EH (cell line): ENCODE measurements at regions not wholly inside any gene's neighbourhood (a gene's known extent, or its start where the extent isn't known, plus 50 kb on each side); places are given as distances from the start of the nearest gene placed in this dataset.
A peak's percentile ranks its signal among the peaks of the same experiment; 100 is the strongest.
"Not testable (repeated sequence)": the region's sequence is repeated elsewhere in the genome, so short reads cannot be mapped to it uniquely, and the experiment has no call there.

Experiments used
- DNase-seq: peaks from one replicate; pipeline ENCODE4 v3.0.0-alpha.2; 2015; ENCODE audit warnings: low read depth

DNA sequence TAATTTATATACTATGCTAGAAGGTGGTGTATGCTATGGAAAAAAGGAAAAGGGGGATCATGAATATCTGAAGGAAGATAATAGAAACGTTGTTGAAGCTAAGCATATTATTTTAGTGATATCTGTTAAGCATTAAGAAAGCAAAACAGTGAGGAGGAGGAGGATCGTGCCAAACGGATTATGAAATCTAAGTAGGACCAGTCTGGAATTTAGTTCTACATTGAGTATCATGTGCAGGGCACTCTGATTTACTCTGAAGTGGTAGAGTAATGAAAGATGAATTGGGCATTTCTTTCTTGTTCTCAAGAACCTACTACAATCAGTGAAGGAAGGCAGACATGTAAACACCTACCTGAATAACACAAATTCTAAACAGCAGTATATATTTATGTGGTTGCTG is 195.3 kb downstream of the CYB561 start:
- DNase-seq, result peak; percentile 26

DNA sequence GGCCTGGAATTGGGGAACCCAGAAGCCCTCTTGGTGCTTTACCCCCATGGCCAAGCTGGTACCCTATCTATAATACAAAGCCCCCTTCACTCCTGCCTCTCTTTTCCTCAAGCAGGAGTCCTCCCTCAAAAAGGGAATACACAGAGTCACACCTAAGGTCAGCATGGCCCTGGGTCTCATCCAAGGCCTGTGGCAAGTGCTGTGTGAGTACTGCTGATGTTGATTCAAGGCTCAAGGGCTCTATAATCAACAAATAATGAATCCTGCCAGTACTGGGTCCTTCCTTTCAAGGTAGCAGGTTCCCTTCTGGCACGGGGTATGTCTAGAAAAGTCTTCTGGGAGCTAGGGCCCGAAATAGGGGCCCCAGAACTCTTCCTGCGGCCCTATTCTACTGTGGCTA is 187.3 kb downstream of the CYB561 start:
- no peak for DNase-seq

DNA sequence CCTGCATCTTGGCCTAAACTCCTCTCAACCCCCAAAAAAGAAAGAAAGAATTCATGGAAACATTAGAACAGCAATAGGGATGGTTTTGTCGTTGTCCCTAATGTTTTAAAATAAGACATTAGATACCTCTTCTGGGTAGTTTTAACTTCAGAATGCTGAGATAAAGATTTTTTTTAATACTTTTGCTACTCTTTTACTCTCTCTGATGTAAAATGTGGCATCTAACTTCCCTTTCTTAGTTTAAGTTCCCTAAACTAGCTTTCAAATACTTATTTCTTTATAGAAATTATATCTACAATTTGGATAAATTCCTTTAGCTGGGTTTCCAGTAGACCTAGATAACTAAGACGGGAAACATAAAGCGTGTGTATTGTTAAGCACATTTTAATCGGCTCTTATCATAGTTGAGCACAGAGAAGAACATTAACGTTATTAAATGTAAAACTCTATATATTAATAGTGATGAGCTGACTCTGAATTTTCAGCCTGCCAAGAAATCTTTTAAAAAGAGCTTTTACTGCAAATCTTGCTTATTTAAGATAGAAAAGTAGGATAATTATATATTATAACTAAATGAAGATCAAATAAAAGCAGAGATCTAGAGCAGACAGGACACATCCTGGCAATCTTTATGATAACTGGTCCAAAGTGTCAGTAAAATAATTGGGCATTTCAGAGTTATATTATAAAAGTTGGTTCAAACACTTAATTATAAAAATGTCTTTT is 183.2 kb downstream of the CYB561 start:
- no peak for DNase-seq

- no peak for DNase-seq
Observed at GRCh38 chr17:63265526-63265925, 180.6 kb downstream of the CYB561 start.

DNA sequence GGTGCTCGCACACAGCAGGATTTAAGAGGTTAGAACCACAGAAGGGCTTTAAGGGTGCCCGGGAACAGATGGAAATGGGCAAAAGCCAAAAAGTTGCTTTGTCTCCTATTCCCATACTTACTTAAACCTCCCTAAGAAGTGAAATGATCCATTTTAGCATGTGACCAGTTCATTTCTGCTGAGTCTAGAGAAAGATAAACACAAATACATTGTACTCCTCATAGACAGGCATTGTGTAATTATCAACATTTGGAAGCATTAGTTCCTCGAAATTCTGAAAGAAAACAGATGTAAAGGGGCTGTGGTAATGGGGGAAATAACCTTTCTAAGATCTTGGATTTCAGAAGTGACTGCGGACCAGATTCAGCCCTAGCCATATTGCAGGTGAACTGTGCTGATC is 178.3 kb downstream of the CYB561 start:
- DNase-seq, result no peak

DNA sequence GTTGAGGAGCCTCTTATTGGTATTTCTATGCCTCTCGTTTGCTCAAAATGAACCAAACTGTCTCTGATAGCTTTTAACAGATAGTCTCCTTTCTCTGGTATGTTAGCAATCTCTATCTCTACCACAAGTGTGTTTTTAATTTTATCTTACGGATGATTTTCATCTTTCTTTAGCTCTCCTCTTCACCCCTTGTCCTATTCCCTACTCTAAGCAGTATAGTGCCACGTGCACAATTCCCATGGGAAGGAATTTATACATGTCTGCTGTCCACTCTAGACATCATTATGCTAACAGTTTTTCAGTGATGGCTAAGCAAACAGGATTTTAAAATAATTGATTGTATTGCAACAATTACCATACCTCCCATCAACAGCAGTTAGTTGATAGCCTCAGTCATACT is 177.3 kb downstream of the CYB561 start:
- DNase-seq, result peak; percentile 25

DNA sequence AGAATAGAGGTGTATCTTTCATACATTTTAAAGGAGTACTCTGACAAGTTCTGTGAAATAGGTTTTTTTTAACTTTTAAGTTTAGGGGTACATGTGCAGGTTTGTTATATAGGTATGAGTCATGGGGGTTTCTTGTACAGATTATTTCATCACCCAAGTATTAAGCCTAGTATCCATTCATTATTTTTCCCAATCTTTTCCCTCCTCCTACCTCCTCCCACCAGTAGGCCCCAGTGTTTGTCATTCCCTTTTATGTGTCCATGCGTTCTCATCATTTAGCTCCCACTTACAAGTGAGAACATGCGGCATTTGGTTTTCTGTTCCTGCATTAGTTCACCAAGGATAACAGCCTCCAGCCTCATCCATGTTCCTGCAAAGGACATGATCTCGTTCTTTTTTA is 175.5 kb downstream of the CYB561 start:
- no peak for DNase-seq

DNA sequence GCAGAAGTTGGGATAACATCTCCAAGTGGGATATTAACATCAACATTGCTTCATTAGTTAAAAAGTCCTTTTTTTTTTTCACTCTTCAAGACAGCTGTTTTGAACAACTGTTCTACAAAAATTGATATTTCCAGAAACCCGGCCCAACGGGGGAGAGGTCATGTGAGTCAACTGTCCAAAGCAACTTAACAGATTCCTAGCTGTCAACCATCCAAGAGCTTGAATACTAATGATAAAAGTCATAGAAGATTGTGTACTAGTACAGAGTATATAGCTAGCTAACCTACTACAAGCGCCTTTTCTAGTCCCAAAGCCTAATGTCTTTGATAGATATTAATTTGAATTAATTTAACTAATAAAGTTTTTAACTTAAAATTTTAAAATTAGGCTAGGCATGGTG is 172.0 kb downstream of the CYB561 start:
- DNase-seq, result peak; percentile 62

DNA sequence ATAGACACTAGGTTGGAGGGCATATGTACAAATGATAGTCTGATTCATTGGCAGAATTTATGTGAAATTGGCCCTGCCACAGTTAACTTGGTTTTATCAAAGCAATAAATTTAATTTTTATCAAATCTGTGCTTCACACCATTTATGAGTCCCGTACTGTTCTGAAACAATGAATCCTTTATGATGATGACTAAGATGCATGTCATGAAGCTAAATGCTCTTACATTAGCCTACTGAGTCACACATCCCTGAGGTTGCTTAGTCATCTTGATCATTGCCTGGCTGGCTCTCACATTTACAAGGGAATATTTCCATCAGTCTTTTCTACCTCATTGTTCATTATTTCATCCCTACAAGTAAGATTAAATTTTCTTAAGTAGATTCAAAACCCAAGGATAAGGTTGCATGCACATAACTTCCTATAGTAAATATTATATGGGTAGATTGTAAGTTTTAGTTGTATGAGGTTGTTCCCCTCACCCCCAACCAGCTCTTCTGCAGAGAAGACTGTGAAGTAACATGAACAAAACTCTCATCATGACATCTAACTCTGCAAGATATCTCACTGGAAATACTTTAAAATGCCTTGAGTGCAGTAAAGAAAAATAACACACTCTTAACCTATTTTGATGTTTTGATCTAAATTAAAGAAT is 170.7 kb downstream of the CYB561 start:
- peak; percentile 95 for DNase-seq

DNA sequence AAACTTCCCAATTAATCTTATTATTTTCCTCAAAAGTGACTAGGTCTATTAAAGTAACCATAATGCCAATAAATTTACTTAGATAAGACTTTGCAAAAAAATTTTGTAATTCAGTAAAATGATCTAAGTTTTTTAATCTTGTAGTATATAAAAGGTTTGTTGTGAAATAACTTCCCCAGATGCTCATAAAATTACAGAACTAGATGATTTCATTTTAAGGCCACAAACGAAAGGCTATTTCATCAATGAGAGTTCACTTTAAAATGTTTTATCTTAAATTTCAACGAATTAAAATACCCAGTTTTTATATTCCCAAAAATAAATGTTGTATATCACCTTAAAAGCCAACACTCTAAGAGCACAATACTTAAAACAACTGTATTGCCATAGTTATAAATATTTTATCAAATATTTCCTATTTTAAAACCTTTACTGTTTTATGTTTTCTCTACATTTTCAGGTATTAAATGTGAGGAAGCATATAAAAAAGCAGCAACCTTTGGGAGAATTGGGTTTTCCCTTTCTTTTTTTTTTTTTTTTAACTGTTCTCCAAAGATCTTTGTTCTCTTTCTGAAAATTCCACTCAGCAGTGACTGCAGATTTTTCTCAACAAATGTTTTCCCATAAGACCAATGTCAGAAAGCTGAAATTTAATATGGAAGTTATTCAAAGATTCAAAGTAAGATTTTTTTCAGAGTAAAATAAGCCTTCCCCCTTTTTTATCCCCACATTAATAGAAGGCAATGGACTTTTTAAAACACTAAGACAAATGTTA is 169.9 kb downstream of the CYB561 start:
- peak; percentile 23 for DNase-seq

DNA sequence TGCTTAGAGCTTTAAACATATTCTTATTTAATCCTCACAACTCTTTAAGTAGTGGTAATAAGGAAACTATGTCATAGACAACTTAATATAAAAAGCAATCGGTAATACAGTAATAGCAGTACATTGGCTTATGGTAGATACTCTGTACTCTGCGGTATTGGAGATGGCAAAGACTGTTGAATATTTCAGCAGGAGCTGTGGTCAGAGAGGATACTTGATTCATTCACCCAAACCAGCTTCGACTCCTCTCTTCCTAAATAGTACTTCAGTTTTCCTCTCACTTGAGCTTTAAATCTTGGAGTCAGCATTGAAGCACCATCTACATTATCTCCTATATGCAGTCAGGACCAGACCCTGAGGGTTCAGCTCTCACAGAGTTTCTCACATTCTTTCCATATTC is 169.3 kb downstream of the CYB561 start:
- DNase-seq, result peak; percentile 17

DNA sequence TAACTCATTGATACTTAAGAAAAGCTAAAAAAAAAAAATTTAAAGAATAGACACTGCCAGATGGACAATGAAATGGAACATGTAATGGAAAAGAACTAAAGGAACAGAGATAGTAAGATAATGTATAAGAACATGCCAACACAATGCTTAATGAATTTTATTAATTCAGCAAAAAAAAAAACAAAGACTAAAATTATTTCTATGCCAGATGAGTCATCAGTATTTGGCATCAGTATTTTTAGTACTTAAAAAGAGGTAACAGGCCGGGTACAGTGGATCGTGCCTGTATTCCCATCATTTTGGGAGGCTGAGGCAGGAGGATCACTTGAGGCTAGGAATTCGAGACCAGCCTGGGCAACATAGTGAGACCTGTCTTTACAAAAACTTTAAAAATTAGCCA is 168.5 kb downstream of the CYB561 start:
- DNase-seq, result no peak

DNA sequence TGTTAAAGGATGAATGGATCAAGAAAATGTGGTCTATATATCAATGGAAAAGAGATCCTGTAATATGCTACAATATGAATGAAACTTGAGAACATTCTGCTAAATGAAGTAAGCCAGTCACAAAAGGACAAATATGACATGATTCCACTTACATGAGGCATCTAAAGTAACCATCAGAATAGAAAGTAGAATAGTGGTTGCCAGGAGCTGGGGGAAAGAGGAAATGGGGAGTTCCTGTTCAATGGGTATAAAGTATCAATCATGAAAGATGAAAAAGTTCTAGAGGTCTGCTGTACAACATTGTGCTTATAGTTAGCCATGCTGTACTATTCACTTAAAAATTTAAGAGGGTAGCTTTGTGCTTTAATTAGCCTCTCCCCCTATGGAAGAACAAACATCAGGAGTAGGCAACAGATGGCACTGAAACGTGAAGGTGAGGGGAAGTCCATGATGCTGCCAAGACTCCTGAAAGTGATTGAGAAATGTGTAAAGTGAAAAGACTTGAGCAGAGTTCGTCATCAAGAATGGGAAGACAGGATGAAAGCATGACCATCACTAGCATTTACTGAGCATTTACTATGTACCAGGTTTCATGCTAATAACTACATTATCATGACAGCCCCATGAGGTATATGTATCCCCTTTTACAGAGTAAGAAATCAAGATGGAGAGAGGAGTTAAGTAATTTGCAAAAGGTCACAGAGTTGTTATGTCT is 167.2 kb downstream of the CYB561 start:
- DNase-seq, result no peak

DNA sequence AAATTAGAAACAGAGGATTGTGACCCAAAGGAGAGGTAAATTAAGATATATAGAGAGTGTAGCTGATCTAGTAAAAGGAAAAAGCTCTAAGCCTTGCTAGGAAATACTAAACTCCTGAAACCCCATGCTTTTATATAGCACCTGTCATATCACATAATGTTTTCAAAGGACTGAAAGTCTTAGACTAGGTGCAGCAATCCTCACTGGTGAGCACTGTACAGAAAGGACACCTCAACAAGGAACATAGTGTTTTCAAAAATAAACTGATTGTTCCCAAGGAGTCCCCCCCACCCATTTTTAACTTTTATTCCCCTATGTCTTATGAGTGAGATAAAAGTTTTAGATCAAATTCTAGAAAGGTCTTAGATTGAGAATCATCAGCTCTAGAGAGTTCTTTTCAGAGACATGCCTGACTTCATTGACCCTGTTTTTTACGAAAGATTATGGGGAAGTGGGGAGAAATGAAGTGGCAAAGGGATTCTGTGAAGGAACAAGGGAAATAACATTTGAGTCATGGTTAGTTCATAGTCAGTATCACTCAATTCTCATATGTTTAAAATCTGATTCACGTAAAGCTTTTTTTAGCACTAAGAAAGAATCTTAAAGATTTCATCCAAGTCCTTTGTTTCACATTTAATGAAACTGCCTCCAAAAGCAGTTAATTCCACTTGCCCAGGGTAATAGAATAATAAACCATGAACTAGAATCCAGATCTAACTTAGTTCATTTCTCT is 166.4 kb downstream of the CYB561 start:
- DNase-seq, result peak; percentile 85

DNA sequence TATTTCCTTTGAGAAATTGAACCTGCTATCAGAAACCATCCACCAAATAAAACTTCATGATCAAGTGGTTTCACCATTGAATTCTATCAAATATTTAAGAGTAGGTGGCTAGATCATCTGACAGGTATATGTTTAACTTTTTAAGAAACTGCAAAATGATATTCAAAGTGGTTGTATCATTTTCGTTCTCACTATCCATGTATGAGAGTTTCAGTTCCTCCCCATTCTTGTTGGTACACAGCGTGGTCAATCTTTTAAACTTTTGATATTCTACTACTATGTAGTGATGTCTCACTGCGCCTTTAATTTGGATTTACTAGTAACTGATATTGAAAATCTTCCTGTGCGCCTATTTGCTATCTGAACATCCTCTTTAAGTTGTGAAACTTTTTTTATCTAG is 163.7 kb downstream of the CYB561 start:
- no peak for DNase-seq

- no peak for DNase-seq
Observed at GRCh38 chr17:63285551-63285950, 160.6 kb downstream of the CYB561 start.

GRCh38 chr17:63286254-63286653 is 159.9 kb downstream of the CYB561 start:
- no peak for DNase-seq

- DNase-seq, result not testable (repeated sequence)
Observed at GRCh38 chr17:63287006-63287405, 159.1 kb downstream of the CYB561 start.

- no peak for DNase-seq
Observed at GRCh38 chr17:63289931-63290330, 156.2 kb downstream of the CYB561 start.

- DNase-seq, result no peak
Observed at GRCh38 chr17:63290351-63290750, 155.8 kb downstream of the CYB561 start.

DNA sequence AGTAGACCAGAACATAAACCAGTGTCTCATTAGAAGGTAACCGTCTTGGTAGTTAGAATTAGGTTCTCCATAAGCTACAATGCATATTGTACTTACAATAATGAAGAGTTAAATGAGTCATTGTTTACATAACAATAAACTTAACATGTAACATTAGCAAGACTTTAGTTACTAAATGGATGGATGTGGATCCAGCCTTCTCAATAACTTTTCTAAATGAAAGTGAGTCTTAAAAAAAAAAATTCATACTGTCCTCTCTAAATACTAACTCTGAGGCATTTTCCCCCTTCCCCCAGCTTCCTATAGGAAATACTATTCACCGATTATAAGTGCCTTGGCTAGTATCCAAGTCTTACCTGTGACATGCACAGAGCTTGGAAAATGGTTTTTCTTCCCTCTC is 155.3 kb downstream of the CYB561 start:
- DNase-seq, result no peak

DNA sequence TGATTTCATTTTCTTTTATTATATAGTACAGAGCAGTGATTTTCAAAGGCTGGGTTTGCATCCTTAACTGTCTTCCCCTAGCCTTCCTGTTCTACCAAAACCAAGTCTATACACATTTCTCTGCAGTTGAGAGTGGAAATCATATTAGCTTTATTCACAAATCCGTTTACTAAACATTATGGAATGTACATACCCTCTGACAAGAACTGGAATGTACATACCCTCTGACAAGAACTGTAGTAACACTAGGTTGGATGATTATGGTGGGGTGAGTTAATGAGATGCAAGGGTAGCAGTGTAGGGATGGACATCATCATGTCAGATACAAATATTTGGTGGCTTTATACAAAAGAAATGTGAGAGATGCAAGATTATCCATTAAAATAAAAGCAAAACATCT is 154.8 kb downstream of the CYB561 start:
- peak; percentile 43 for DNase-seq
